Stimulated activated effector memory CD8-positive, alpha-beta T cell treated with anti-CD3 and anti-CD28 coated beads, Interleukin-12 subunit alpha, Interleukin-12 subunit beta, amount 100 ng/mL, for 72 hours (primary cell): ENCODE measurements at regions not wholly inside any gene's neighbourhood (a gene's known extent, or its start where the extent isn't known, plus 50 kb on each side); places are given as distances from the start of the nearest gene placed in this dataset.

ENCODE experiments used
- ATAC-seq: fragments of 150-1000 bp; cut with Tn5 transposase; 2 replicates; pipeline ENCODE4 v1.10.0; 2021
- DNase-seq, 2 donors: peaks; one replicate each; pipeline ENCODE4 v3.0.0; 2021 to 2022; ENCODE audit warnings: low spot score in 2 of 2
- H3K27ac Mint-ChIP-seq: one replicate; pipeline ENCODE4 v1.8.0; 2022; ENCODE audit warnings: mild to moderate bottlenecking, mixed read lengths
- H3K36me3 Mint-ChIP-seq: one replicate; pipeline ENCODE4 v1.8.0; 2022; ENCODE audit warnings: mild to moderate bottlenecking, mixed read lengths
- H3K4me1 Mint-ChIP-seq: one replicate; pipeline ENCODE4 v1.8.0; 2022; ENCODE audit warnings: mixed read lengths
- H3K4me3 Mint-ChIP-seq: one replicate; pipeline ENCODE4 v1.8.0; 2022; ENCODE audit warnings: mild to moderate bottlenecking, mixed read lengths
- H3K9me3 Mint-ChIP-seq: one replicate; pipeline ENCODE4 v1.8.0; 2022; ENCODE audit warnings: mixed read lengths

DNA sequence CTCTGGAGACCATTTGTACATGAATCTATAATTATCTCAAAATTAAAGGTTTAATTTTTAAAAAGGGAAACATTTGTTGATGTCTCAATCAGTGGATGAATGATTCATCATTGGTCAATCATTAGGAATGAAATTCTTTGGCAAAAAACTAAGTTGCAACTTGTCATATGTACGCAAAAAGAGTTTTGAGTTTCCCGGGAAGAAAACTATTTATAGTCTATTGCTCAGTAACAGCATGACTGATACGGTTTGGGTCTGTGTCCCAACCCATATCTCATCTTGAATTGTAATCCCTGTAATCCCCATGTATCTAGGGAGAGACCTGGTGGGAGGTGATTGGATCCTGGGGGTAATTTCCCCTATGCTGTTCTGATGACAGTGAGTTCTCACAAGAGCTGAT is 765.8 kb upstream of the ROBO1 start:
- H3K36me3 Mint-ChIP-seq: no peaks in the 10 kb centered on the region
- no peak for ATAC-seq
- DNase-seq: no peak
- no peak overlapping the region for H3K4me3 Mint-ChIP-seq
- peaks cover 8% of the 10 kb centered on the region for H3K9me3 Mint-ChIP-seq
- no peaks in the 10 kb centered on the region for H3K4me1 Mint-ChIP-seq
- no peak overlapping the region for H3K27ac Mint-ChIP-seq

DNA sequence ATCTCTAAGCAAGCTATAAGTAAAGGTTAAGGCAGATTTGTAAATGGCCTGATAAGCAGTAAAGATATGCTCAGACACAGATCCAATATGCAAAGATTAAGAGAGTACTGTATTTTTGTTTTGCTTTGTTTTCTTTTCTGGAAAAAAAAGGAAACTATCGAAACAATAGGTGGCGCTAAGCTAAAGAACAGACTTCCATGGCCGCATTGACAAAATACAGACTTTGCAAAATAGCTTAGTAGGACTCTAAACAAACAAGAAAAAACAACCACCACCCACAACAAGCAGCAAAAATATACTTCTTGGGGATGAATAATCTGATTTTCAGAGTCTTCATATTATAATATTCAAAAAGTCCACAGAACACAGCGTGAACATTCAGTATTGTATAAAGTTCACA is 758.4 kb upstream of the ROBO1 start:
- Mint-ChIP-seq H3K4me3 (no peak overlapping the region), H3K9me3 (peaks cover 21% of the 10 kb centered on the region), H3K4me1 (no peaks in the 10 kb centered on the region), H3K27ac (no peak overlapping the region), H3K36me3 (no peaks in the 10 kb centered on the region)
- no peak for ATAC-seq
- no peak for DNase-seq

DNA sequence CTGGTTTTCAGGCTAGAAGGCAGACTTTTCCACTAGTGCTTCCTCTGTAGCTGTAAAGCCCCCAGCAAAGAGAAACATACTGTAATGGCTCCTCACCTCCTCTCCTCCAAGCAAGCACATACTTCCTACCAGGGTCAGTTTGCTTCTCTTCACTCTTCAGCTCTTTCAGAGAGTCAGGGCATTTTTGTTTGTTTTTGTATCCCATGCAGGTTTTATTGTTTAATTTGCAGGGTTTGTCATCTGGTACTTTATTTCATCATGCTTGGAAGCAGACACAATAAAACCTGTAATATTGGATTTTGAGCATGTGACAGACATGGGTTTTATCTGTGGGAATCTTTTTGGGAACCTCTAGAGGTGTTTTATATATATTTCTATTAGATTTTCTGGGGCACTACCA is 753.3 kb upstream of the ROBO1 start:
- Mint-ChIP-seq H3K4me3 (no peak overlapping the region), H3K4me1 (no peaks in the 10 kb centered on the region), H3K36me3 (no peaks in the 10 kb centered on the region), H3K27ac (no peak overlapping the region), H3K9me3 (peaks cover 24% of the 10 kb centered on the region)
- DNase-seq: no peak
- ATAC-seq: no peak

DNA sequence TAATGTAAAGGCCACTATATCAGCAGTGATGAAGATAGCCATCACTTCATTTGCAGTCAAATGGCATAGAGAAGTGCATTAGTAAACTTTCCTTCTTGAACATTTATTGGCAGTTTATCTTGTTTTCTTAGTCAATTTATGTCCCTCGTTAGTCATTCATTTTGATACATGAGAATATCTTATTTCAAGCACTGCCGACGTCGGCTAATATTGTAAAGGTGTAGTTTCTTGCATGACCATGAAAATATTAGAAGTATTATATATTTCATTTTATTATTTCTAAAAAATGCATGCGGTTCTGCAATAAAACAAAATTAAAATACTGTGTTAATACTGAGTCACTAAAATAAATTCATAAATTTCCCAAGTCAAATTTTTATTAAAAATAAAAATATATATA is 751.6 kb upstream of the ROBO1 start:
- Mint-ChIP-seq H3K4me3 (no peak overlapping the region), H3K4me1 (no peaks in the 10 kb centered on the region), H3K9me3 (peaks cover 30% of the 10 kb centered on the region), H3K36me3 (no peaks in the 10 kb centered on the region), H3K27ac (no peak overlapping the region)
- DNase-seq (no peak), ATAC-seq (no peak)

DNA sequence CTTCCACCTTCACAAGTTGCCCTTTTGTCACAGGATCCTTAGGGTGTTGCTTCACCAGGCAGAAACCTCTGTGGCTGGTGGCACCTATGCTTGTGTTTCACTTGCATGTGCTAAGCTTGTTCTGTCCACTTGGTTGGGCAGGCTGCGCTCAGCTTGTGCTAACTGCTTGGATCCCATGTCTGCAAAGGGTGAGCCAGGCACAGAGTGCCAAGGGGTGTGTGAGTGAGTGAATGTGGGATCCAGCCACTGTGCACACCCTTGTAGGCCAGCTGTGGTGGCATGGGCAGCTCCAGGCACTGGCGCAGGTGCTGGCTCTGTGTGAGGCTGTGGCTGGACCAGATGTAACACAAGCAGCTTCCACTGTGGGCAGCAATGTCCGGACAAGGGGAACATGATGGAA is 728.7 kb upstream of the ROBO1 start:
- Mint-ChIP-seq H3K36me3 (no peaks in the 10 kb centered on the region), H3K27ac (no peak overlapping the region), H3K4me1 (no peaks in the 10 kb centered on the region), H3K9me3 (peaks cover 15% of the 10 kb centered on the region), H3K4me3 (no peak overlapping the region)
- ATAC-seq: no peak
- no peak for DNase-seq

DNA sequence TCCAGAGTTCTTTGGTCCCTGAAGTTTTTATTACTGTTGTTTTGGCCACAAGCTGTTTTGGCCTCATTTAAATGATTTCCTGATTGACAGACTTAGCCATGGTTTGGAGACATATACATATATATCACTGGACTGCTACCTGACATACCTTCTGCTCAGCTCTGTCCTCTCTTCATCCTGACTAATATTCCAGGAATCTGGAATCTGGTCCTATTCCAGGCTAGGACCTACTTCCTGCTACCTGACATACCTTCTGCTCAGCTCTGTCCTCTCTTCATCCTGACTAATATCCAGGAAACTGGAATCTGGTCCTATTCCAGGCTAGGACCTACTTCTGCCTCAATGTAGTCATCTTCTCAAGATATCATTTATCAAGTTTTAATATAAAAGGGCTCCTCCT is 724.4 kb upstream of the ROBO1 start:
- no peak overlapping the region for H3K27ac Mint-ChIP-seq
- DNase-seq: no peak
- peaks cover 8% of the 10 kb centered on the region for H3K9me3 Mint-ChIP-seq
- H3K36me3 Mint-ChIP-seq: no peaks in the 10 kb centered on the region
- H3K4me3 Mint-ChIP-seq: no peak overlapping the region
- no peaks in the 10 kb centered on the region for H3K4me1 Mint-ChIP-seq
- ATAC-seq: no peak

DNA sequence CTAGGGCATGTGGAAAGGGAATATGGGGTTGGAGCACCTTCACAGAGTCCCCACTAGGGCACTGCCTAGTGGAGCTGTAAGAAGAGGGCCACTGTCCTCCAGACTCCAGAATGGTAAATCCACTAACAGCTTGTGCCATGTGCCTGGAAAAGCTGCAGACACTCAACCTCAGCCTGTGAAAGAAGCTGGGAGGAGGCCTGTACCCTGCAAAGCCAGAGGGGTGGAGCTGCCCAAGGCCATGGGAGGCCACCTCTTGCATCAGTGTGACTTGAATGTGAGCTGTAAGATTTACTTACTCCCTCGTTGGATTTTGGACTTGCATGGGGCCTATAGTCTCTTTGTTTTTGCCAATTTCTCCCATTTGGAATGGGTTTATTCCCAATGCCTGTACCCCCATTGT is 705.2 kb upstream of the ROBO1 start:
- H3K4me3 Mint-ChIP-seq: no peak overlapping the region
- no peak overlapping the region for H3K27ac Mint-ChIP-seq
- no peaks in the 10 kb centered on the region for H3K4me1 Mint-ChIP-seq
- peaks cover 18% of the 10 kb centered on the region for H3K9me3 Mint-ChIP-seq
- no peak for ATAC-seq
- no peak for DNase-seq
- no peaks in the 10 kb centered on the region for H3K36me3 Mint-ChIP-seq

DNA sequence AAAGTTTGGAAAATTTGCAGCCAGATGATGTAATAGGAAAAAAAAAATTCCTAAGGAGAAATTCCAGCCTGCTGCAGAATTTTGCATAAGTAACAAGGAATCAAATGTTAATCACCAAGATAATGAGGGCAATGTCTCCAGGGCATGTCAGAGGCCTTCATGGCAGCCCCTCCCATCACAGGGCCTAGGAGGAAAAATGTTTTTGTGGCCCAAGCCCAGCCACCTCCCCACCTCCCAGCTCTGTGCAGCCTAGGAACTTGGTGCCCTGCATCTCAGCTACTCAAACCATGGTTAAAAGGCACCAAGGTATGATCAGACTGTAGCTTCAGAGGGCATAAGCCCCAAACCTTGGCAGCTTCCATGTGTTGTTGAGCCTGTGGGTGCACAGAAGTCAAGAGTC is 704.7 kb upstream of the ROBO1 start:
- DNase-seq: no peak
- H3K27ac Mint-ChIP-seq: no peak overlapping the region
- no peak for ATAC-seq
- no peaks in the 10 kb centered on the region for H3K4me1 Mint-ChIP-seq
- peaks cover 19% of the 10 kb centered on the region for H3K9me3 Mint-ChIP-seq
- no peaks in the 10 kb centered on the region for H3K36me3 Mint-ChIP-seq
- no peak overlapping the region for H3K4me3 Mint-ChIP-seq

DNA sequence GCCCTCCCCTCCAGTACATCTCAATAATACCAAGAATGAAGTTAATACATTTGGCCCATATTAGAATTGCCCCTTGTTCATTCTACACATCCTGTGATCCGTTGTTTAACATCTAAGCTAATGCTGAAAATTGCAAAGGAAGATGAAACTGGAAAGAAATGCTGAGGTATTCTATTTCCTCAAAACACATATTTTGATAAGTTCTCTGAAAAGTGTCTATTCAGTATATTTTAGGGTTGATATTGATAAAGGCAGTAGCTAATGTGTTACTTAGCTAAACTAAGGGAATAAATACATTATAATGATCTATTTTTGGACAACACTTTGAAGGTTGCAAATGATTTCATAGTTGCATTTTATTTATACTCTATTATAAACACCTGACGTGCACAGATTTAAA is 702.6 kb upstream of the ROBO1 start:
- Mint-ChIP-seq H3K9me3 (peaks cover 27% of the 10 kb centered on the region), H3K36me3 (no peaks in the 10 kb centered on the region), H3K4me1 (no peaks in the 10 kb centered on the region), H3K27ac (no peak overlapping the region), H3K4me3 (no peak overlapping the region)
- ATAC-seq (no peak), DNase-seq (no peak)

DNA sequence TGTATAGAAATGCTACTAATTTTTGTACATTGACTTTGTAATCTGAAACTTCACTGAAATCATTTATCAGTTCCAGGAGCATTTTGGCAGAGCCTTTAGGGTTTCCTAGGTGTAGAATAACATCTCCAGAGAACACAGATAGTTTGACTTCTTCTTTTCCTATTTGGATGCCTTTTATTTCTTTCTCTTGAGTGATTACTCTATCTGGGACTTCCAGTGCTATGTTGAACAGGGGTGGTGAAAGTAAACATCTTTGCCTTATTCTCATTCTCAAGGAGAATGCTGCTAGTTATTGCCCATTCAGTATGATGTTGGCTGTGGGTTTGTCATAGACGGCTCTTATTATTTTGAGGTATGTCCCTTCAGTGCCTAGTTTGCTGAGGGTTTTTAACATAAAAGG is 697.9 kb upstream of the ROBO1 start:
- Mint-ChIP-seq H3K27ac (no peak overlapping the region), H3K36me3 (no peaks in the 10 kb centered on the region), H3K4me1 (no peaks in the 10 kb centered on the region), H3K4me3 (no peak overlapping the region), H3K9me3 (peaks cover 26% of the 10 kb centered on the region)
- ATAC-seq: no peak
- DNase-seq: no peak

DNA sequence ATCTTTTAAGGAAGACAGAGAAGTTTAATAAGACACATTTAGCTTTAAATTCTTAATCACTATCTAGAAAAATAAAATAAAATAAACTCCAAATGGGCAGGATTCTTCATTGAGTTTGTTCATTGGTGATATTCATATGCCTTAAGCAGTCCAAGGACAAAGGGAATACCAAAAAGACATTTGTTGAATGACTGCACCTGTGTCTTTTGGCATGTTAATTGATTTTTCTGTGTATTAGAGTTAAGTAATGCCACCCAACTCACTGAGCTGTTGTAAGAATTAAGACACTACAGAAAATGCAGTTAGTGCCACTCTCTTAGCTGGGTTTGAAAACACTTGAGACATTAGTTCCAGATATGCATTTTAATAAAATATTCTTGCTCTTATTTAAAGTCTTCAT is 683.6 kb upstream of the ROBO1 start:
- Mint-ChIP-seq H3K4me3 (no peak overlapping the region), H3K9me3 (peaks cover 6% of the 10 kb centered on the region), H3K36me3 (no peaks in the 10 kb centered on the region), H3K4me1 (no peaks in the 10 kb centered on the region), H3K27ac (no peak overlapping the region)
- DNase-seq: no peak
- ATAC-seq: no peak

DNA sequence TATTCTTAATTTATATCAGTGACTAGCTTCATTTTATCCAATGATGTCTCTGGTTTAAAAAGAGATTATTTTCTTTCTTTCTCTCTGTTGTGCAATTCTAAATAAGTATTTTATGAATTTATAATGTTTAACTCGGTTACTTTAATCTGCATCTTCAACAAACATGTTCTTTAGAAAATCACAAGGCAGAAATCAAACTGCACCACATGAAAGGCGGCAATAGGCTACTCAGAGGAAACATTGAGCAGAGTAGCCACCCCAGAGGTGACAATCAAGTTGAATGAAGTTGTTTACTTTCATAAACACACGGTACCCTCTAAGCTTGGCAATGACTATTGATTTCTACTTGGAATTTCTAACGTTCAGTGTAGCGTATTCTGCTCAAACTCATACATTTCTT is 677.8 kb upstream of the ROBO1 start:
- no peaks in the 10 kb centered on the region for H3K36me3 Mint-ChIP-seq
- peaks cover 4% of the 10 kb centered on the region for H3K9me3 Mint-ChIP-seq
- ATAC-seq (no peak), DNase-seq (no peak)
- H3K4me3 Mint-ChIP-seq: no peak overlapping the region
- H3K4me1 Mint-ChIP-seq: no peaks in the 10 kb centered on the region
- H3K27ac Mint-ChIP-seq: no peak overlapping the region

DNA sequence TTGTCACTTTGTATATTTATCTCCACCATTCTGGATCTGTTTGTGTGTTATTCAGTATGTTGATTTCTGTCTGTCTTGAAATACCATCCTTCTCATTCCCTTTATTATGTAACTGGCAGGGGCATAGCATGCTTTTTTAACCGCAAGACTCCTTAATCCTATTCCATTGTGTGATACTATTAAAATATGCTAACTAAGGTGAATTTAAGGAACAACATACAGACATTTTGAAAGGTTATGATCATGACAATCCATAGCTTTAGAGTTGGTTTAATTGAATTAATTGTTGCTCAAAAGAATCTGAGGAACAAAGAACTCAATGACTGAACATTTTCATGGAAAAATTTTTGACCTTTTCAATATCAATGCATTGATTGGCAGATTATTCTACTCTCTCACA is 677.3 kb upstream of the ROBO1 start:
- Mint-ChIP-seq H3K4me3 (no peak overlapping the region), H3K27ac (no peak overlapping the region), H3K4me1 (no peaks in the 10 kb centered on the region), H3K9me3 (peaks cover 4% of the 10 kb centered on the region), H3K36me3 (no peaks in the 10 kb centered on the region)
- ATAC-seq (no peak), DNase-seq (no peak)

DNA sequence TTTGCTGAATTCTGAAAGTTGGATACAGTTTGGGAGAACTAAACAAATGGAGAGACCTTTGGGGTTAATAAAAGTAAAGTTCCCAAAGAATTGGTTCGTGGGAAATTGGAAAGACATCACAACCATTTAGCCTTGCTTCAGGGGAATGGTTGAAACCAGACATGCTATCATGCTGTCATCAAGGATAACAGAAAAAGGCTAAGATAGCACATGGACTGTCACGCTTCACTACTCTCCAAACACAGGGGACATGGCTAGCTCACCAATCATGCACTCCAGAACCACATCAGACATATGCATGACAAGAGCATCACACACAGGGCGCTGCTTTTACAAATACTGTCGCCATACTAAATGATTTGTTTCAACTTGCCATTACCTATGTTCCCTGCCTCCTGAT is 671.7 kb upstream of the ROBO1 start:
- H3K27ac Mint-ChIP-seq: no peak overlapping the region
- ATAC-seq (no peak), DNase-seq (no peak)
- no peaks in the 10 kb centered on the region for H3K36me3 Mint-ChIP-seq
- no peak overlapping the region for H3K4me3 Mint-ChIP-seq
- peaks cover 7% of the 10 kb centered on the region for H3K9me3 Mint-ChIP-seq
- H3K4me1 Mint-ChIP-seq: no peaks in the 10 kb centered on the region

DNA sequence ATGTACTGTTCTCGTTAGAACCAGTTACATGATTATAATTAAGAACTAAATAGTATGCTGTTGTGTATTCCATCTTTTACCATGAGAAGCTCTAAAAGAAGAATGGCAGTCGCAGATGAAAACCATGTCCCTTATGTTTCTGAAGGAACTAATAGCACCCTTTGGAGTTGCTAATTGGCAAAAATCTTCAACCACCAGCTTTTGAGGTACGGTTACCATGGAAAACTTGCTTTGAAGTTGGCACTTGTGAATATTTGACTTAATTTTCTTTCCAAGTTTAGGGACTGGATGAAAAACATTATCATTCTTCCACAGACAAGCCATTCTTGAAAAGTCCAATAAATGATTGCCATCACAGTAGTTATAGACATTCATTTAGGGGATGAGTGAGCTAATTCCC is 666.6 kb upstream of the ROBO1 start:
- no peak for ATAC-seq
- H3K36me3 Mint-ChIP-seq: no peaks in the 10 kb centered on the region
- DNase-seq: no peak
- H3K9me3 Mint-ChIP-seq: peaks cover 2% of the 10 kb centered on the region
- no peak overlapping the region for H3K27ac Mint-ChIP-seq
- H3K4me1 Mint-ChIP-seq: no peaks in the 10 kb centered on the region
- no peak overlapping the region for H3K4me3 Mint-ChIP-seq

DNA sequence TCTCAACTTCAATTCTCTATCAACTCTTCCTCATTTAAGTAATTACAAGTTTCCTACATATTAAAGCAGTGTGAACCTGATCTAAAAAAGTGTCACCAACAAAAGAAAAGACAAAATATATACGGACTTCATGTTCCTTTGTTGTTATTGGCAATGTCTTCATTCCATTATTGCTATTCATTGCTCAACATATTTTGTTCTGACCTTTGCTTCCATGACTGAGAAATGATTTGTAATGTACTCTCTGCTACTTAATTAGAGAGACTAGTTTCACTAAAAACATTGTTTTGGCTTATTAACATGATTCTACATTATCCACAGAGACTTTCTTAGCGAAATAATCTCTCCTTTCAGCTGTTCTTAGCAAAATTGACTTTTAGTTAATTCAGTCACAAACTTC is 657.2 kb upstream of the ROBO1 start:
- H3K9me3 Mint-ChIP-seq: peaks cover 16% of the 10 kb centered on the region
- H3K36me3 Mint-ChIP-seq: no peaks in the 10 kb centered on the region
- no peak for DNase-seq
- no peak overlapping the region for H3K27ac Mint-ChIP-seq
- H3K4me1 Mint-ChIP-seq: no peaks in the 10 kb centered on the region
- ATAC-seq: no peak
- no peak overlapping the region for H3K4me3 Mint-ChIP-seq

DNA sequence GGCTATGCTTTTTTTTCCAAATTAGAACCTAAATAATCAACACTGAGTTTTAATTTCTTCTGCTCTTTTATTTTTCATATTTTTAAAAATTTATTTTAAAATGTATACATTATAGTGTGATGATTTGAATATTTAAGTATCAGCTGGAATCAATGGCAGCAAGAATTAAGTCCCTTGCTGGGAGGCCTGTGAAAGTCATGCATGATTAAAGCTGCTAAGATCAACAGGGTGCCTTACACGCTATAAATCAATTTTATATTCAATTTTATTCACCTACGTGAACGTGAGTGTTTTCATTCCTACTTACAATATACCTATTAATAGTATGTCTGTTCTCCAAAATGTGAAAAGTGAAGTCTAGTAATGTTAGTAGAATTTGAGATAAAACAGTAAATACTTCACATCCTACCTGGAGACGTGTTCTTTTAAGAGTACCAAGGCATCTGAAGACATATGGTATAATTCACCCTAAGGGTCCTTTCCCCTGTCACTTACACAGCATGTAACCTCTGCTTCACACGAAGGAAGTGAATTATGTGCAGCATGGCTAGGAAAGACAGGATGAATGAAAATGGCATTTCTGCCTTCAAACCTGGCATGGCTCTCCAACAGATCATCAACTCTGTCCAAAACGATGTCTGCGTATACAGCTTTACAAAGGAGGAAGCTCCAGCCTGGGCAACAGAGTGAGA is 640.4 kb upstream of the ROBO1 start:
- no peaks in the 10 kb centered on the region for H3K36me3 Mint-ChIP-seq
- H3K4me1 Mint-ChIP-seq: no peaks in the 10 kb centered on the region
- peaks cover 16% of the 10 kb centered on the region for H3K9me3 Mint-ChIP-seq
- H3K27ac Mint-ChIP-seq: no peak overlapping the region
- DNase-seq: no peak
- ATAC-seq: no peak
- no peak overlapping the region for H3K4me3 Mint-ChIP-seq
